ENCODE measurements at regions not wholly inside any gene's neighbourhood (a gene's known extent, or its start where the extent isn't known, plus 50 kb on each side); places are given as distances from the start of the nearest gene placed in this dataset.
"Not testable (repeated sequence)": the region's sequence is repeated elsewhere in the genome, so short reads cannot be mapped to it uniquely, and the experiment has no call there.

DNA sequence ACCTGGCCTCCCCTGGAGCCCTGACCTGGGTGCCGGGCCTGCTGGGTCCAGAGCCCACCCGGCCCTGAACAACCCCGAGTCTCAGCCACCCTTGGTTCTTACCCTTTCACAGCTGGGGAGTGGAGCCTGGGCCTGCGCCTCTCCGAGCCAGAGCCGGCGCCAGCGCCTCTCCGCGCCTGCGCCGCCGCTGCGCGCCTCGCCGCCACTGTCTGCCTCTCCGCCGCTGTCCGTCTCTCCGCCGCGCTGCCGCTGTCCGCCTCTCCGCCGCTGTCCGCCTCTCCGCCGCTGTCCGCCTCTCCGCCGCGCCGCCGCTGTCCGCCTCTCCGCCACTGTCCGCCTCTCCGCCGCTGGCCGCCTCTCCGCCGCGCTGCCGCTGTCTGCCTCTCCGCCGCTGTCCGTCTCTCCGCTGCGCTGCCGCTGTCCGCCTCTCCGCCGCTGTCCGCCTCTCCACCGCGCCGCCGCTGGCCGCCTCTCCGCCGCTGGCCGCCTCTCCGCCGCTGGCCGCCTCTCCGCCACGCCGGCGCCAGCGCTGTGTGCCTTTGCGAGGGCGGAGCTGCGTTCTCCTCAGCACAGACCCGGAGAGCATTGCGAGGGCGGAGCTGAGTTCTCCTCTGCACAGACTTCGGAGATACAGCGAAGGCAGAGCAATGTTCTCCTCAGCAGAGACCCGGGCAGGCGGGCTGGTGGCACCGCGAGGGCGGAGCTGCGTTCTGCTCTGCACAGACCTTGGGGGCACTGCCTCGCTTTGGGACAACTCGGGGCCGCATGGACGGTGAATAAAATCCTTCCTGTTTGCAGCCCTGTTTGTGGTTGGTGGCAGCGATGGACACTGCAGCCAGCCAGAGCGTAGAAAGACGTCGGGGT is 1553.7 kb downstream of the RPIA start:
- not testable (repeated sequence) for FAIRE-seq; DNase-seq (ENCODE audit: extremely low spot score, insufficient read length, low read depth)

DNA sequence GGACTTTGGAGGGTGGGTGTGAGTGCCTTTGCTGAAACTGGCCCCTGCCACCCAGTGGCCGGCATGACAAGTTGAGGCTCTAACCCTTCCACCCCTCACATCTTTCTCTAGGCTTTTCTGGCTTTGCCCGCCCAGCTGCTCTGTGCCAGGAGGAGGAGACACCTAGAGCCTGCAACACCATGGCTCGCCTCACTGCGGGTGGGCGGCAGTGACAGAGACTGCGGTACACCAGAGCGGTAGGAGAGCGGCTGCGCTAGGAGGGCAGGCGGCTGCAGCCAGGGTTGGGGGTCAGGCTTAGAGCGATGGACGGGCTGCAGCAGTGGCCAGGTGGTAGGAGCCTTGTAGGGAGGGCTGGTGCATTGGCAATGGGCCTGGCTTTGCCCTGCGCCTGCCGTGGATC is 1556.9 kb downstream of the RPIA start:
- FAIRE-seq; DNase-seq (ENCODE audit: extremely low spot score, insufficient read length, low read depth): not testable (repeated sequence)

DNA sequence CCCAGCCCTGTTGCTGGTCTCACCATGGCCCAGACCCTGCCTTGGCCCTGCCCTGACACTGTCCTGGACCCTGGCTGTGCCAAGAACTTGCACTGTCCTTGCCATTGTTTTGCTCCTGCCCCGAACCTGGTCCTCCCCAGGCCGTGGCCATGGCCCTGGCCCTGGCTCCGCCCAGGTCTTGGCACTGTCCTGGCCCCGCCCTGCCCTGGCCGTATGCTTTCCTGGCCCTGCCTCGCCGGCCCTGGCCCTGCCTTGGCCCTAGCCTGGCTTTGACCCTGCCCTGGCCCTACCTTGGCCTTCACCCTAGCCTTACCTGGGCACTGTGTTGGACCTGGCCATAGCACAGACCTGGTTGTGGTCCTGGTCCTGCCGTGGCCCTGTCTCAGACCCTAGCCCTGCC is 1558.9 kb downstream of the RPIA start:
- FAIRE-seq: not testable (repeated sequence)

DNA sequence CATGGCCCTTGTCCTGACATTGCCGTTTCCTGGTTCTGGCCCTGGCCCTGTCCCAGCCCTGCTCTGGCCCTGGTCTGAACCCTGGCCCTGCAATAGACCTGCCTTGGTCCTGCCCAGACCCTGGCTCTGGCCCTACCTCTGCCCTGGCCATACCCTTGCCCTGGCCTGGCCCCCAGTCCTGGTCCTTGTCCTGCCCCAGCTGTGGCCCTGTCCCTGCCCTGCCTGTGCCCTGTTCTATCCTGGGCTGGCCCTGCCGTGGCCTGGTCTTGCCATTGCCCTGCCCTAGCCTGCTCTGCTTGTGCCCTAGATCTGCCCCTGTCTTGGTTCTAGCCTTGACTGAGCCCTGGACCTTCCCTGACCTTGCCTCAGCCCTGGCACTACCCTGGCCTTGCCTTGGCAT is 1560.1 kb downstream of the RPIA start:
- not testable (repeated sequence) for DNase-seq (ENCODE audit: extremely low spot score, insufficient read length, low read depth); FAIRE-seq

More for the DNA sequence above, 1558.9 kb downstream of the RPIA start:
- DNase-seq (ENCODE audit: extremely low spot score, insufficient read length, low read depth): not testable (repeated sequence)

DNA sequence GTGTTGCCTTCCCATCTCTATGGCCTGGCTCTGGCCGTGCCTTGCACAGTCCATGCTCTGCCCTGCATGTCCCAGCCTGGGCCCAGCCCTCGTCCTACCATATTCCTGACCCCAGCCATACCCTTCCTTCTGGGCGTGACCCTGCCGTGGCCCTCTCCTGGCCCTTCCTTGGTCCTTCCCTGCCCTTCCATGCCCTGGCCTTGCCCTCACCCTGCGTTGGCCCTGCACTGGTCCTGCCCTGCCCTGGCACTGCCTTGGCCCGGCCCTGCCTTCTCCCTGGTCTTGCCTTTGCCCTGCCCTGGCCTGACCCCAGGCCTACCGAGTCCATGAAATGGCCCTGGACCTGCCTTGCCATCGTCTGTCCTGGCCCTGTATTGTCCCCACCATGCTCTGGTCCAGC is 1561.8 kb downstream of the RPIA start:
- not testable (repeated sequence) for FAIRE-seq; DNase-seq (ENCODE audit: extremely low spot score, insufficient read length, low read depth)

DNA sequence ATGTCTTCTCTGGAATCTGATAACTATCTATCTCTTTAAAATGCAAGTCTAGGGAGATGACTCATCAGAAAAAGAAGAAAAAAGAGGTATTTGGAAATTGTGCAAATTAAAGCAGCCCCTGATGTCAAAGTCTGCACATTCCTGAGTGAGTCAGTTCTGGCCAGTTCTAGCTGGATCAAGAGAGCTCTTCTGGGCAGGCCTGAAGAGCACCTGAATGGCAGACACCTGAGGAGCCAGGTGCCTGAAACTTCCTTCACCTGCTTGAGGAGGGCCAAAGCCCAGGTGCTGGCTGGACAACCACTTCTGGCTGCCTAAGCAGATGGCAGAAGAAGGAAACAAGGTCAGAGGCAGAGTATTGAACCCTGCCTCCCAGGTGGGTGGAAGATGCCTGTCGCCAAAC is 1575.4 kb downstream of the RPIA start:
- not testable (repeated sequence) for DNase-seq (ENCODE audit: extremely low spot score, insufficient read length, low read depth); FAIRE-seq

DNA sequence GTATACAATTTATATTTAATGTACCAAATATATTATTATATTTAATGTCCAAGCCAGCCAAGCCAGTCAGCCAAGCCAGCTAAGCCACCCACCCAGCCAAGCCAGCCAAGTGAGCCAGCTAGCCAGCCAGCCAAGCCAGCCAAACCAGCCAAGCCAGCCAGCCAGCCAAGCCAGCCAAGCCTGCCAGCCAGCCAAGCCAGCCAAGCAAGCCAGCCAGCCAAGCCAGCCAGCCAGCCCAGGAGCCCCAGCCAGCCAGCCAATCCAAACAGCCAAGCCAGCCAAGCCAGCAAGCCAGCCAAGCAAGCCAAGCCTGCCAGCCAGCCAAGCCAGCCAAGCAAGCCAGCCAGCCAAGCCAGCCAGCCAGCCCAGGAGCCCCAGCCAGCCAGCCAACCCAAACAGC is 1596.3 kb downstream of the RPIA start:
- not testable (repeated sequence) for FAIRE-seq

DNA sequence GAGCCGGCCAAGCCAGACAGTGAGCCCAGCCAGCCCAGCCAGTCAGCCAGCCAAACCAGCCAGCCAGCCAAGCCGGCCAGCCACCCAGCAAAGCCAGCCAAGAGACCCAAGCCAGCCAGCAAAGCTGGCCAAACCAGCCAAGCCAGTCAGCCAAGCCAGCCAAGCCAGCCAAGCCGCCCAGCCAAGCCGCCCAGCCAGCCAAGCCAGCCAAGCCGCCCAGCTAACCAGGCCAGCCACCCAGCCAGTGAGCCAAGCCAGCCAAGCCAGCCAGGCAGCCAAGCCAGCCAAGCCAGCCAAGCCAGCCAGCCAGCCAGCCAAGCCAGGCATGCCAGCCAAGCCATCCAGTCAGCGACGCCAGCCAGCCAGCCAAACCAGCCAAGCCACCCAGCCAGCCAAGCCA is 1596.9 kb downstream of the RPIA start:
- not testable (repeated sequence) for FAIRE-seq; DNase-seq (ENCODE audit: extremely low spot score, insufficient read length, low read depth)

More for the DNA sequence above, 1596.3 kb downstream of the RPIA start:
- not testable (repeated sequence) for DNase-seq (ENCODE audit: extremely low spot score, insufficient read length, low read depth)

DNA sequence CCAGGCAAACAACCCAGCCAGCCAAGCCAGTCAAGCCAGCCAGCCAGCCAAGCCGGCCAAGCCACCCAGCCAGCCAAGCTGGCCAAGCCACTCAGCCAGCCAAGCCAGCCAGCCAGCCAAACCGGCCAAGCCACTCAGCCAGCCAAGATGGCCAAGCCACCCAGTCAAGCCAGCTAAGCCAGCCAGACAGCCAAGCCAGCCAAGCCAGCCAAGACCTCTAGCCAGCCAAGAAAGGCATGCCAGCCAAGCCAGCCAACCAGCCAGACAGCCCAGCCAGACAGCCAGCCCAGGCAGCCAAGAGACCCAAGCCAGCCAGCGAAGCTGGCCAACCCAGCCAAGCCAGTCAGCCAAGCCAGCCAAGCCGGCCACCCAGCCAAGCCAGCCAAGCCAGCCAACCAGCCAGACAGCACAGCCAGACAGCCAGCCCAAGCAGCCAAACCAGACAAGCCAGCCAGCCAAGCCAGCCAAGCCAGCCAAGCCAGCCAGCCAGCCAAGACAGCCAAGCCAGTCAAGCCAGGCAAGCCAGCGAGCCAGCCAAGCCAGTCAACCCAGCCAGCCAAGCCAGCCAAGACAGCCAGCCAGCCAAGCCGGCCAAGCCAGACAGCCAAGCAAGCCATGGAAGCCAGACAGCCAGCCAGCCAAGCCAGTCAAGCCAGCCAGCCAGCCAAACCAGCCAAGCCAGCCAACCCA is 1598.0 kb downstream of the RPIA start:
- not testable (repeated sequence) for DNase-seq (ENCODE audit: extremely low spot score, insufficient read length, low read depth); FAIRE-seq

DNA sequence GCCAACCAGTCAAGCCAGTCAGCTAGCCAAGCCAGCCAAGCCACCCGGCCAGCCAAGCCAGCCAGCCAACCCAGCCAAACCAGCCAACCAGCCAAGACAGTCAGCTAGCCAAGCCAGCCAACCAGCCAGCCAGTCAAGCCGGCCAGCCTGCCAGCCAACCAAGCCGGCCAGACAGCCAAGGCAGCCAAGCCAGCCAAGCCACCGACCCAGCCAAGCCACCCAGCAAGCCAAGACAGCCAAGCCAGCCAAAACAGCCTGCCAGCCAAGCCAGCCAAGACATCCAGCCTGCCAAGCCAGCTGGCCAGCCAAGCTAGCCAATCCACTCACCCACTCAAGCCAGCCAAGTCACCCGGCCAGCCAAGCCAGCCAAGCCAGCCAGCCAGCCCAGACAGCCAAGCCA is 1599.2 kb downstream of the RPIA start:
- not testable (repeated sequence) for FAIRE-seq; DNase-seq (ENCODE audit: extremely low spot score, insufficient read length, low read depth)

DNA sequence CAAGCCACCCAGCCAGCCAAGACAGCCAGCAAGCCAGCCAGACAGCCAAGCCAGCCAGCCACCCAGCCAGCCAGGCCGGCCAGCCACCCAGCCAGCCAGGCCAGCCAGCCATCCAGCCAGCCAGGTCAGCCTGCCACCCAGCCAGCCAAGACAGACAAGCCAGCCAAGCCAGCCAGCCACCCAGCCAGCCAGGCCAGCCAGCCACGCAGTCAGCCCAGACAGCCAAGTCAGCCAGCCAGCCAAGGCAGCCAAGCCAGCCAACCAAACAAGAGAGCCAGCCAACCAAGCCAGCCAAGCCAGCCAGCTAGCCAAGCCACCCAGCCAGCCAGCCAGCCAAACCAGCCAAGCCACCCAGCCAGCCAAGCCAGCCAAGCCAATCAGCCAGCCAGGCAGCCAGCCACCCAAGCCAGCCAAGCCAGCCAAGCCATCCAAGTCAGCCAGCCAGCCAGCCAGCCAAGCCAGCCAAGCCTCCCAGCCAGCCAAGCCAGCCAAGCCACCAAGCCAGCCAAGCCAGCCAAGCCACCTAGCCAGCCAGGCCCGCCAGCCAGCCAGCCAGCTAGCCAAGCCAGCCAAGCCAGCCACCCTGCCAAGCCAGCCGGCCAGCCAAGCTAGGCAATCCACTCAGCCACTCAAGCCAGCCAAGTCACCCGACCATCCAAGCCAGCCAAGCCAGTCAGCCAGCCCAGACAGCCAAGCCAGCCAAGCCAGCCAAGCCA is 1599.9 kb downstream of the RPIA start:
- not testable (repeated sequence) for FAIRE-seq; DNase-seq (ENCODE audit: extremely low spot score, insufficient read length, low read depth)

DNA sequence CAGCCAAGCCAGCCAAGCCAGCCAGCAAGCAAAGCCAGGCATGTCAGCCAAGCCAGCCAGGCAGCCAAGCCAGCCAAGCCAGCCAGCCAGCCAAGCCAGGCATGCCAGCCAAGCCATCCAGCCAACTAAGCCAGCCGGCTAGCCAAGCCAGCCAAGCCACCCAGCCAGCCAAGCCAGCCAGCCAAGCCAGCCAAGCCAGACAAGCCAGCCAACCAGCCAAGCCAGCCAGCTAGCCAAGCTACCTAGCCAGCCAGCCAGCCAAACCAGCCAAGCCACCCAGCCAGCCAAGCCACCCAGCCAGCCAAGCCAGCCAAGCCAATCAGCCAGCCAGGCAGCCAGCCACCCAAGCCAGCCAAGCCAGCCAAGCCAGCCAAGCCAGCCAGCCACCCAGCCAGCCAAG is 1600.5 kb downstream of the RPIA start:
- not testable (repeated sequence) for DNase-seq (ENCODE audit: extremely low spot score, insufficient read length, low read depth); FAIRE-seq

DNA sequence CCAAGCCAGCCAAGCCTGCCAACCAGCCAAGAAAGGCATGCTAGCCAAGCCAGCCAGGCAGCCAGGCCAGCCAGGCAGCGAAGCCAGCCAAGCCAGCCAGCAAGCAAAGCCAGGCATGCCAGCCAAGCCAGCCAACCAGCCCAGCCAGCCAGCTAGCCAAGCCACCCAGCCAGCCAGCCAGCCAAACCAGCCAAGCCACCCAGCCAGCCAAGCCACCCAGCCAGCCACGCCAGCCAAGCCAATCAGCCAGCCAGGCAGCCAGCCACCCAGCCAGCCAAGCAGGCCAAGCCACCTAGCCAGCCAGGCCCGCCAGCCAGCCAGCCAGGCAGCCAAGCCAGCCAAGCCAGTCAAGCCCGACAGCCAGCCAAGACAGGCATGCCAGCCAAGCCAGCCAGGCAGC is 1601.0 kb downstream of the RPIA start:
- DNase-seq (ENCODE audit: extremely low spot score, insufficient read length, low read depth); FAIRE-seq: not testable (repeated sequence)

DNA sequence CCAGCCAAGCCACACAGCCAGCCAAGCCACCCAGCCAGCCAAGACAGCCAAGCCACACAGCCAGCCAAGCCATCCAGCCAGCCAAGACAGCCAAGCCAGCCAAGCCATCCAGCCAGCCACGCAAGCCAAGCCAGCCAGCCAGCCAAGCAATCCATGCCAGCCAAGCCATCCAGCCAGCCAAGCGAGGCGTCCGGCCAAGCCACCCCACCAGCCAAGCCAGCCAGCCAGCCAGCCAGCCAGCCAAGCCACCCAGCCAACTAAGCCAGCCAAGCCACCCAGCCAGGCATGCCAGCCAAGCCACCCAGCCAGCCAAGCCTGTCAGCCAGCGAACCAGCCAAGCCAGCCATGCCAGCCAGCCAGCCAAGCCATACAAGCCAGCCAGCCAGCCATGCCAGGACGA is 1601.8 kb downstream of the RPIA start:
- FAIRE-seq; DNase-seq (ENCODE audit: extremely low spot score, insufficient read length, low read depth): not testable (repeated sequence)

DNA sequence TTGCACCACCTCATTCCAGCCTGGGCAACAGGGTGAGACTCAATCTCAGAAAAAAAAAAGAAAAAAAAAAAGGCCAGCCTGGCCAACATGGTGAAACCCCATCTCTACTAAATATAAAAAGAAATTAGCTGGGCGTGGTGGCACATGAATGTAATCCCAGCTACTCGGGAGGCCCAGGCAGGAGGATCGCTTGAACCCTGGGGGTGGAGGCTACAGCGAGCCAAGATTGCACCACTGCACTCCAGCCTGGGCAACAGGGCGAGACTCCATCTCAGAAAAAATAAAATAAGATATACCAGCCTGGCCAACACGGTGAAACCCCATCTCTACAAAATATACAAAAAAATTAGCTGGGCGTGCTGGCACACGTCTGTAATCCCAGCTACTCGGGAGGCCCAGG is 1602.3 kb downstream of the RPIA start:
- DNase-seq (ENCODE audit: extremely low spot score, insufficient read length, low read depth); FAIRE-seq: not testable (repeated sequence)

DNA sequence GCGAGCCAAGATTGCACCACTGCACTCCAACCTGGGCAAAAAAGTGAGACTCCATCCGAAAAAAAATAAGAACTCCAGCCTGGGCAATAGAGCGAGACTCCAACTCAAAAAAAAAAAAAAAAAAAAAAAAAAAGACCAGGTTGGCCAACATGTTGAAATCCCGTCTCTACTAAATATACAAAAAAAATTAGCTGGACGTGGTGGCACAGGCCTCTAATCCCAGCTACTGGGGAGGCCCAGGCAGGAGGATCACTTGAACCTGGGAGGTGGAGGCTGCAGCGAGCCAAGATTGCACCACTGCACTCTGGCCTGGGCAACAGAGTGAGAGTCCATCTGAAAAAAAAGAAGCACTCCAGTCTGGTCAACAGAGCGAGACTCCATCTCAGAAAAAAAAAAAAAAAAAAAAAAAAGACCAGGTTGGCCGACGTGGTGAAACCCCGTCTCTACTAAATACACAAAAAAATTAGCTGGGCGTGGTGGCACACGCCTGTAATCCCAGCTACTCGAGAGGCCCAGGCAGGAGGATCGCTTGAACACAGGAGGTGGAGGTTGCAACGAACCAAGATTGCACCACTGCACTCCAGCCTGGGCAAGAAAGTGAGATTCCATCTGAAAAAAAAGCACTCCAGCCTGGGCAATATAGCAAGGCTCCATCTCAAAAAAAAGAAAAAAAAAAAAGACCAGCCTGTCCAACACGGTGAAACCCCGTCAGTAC is 1603.7 kb downstream of the RPIA start:
- not testable (repeated sequence) for DNase-seq (ENCODE audit: extremely low spot score, insufficient read length, low read depth); FAIRE-seq

DNA sequence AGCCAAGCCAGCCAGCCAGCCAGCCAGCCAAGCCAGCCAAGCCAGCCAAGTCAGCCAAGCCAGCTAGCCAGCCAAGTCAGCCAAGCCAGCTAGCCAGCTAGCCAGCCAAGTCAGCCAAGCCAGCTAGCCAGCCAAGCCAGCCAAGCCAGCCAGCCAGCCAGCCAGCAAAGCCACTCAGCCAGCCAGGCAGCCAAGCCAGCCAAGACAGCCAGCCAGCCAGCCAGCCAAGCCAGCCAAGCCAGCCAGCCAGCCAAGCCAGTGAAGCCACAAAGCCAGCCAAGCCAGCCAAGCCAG is 1605.0 kb downstream of the RPIA start:
- not testable (repeated sequence) for DNase-seq (ENCODE audit: extremely low spot score, insufficient read length, low read depth); FAIRE-seq

DNA sequence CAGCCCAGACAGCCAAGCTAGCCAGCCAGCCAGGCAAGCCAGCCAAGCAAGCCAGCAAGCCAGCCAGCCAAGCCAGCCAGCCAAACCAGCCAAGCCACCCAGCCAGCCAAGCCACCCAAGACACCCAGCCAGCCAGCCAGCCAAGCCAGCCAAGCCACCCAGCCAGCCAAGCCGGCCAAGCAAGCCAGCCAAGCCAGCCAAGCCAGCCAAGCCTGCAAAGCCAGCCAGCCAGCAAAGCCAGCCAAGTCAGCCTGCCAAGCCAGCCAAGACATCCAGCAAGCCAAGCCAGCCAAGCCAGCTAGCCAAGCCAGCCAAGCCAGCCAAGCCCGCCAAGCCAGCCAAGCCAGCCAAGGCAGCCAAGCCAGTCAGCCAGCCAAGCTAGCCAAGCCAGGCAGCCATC is 1606.2 kb downstream of the RPIA start:
- not testable (repeated sequence) for DNase-seq (ENCODE audit: extremely low spot score, insufficient read length, low read depth); FAIRE-seq

DNA sequence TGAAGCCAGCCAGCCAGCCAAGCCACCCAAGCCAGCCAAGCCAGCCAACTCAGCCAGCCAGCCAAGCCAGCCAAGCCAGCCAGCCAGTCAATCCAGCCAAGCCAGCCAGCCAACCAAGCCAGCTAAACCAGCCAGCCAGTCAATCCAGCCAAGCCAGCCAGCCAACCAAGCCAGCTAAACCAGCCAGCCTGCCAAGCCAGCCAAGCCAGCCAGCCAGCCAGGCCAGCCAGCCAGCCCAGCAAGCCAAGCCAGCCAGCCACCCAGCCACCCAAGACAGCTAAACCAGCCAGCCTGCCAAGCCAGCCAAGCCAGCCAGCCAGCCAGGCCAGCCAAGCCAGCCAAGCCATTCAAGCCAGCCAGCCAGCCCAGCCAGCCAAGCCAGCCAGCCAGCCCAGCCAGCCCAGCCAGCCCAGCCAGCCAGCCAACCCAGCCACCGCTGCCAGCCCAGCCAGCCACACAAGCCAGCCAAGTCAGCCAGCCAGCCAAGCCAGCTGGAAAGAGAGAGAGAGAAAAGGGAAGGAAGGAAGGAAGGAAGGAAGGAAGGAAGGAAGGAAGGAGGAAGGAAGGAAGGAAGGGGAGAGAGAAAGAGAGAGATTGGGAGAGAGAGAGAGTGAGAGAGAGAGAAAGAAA is 1606.8 kb downstream of the RPIA start:
- FAIRE-seq; DNase-seq (ENCODE audit: extremely low spot score, insufficient read length, low read depth): not testable (repeated sequence)

Measured in GM18507 (cell line).